HG03103 (cell line): ENCODE measurements at regions not wholly inside any gene's neighbourhood (a gene's known extent, or its start where the extent isn't known, plus 50 kb on each side); places are given as distances from the start of the nearest gene placed in this dataset.

Source experiments
- ATAC-seq: cut with Tn5 transposase; IDR thresholded peaks from one replicate; pipeline ENCODE4 v1.9.1; 2021; ENCODE audit warnings: low read depth; ENCODE audit not compliant: unreplicated experiment

GRCh38 chr9:71590362-71590761 is 178.0 kb downstream of the CEMIP2 start:
- no peak for ATAC-seq

- no peak for ATAC-seq
Observed at GRCh38 chr9:71589612-71590011, 178.7 kb downstream of the CEMIP2 start.

- ATAC-seq = no peak
Observed at GRCh38 chr9:71587576-71588362, 180.5 kb downstream of the CEMIP2 start.

- ATAC-seq = no peak
Observed at GRCh38 chr9:71583792-71584191, 184.5 kb downstream of the CEMIP2 start.

GRCh38 chr9:71582347-71582746 is 186.0 kb downstream of the CEMIP2 start:
- no peak for ATAC-seq

GRCh38 chr9:71581101-71581500 is 187.2 kb downstream of the CEMIP2 start:
- ATAC-seq = no peak

GRCh38 chr9:71571186-71571585 is 197.1 kb downstream of the CEMIP2 start:
- no peak for ATAC-seq

GRCh38 chr9:71567890-71568289 is 200.4 kb downstream of the CEMIP2 start:
- no peak for ATAC-seq

- no peak for ATAC-seq
Observed at GRCh38 chr9:71562140-71562539, 206.2 kb downstream of the CEMIP2 start.

GRCh38 chr9:71557310-71557709 is 211.0 kb downstream of the CEMIP2 start:
- no peak for ATAC-seq

- no peak for ATAC-seq
Observed at GRCh38 chr9:71552480-71552879, 215.8 kb downstream of the CEMIP2 start.

- ATAC-seq = peak; percentile 94
Observed at GRCh38 chr9:71549023-71549422, 219.3 kb downstream of the CEMIP2 start.

GRCh38 chr9:71544464-71544863 is 223.8 kb downstream of the CEMIP2 start:
- no peak for ATAC-seq

- no peak for ATAC-seq
Observed at GRCh38 chr9:71541436-71541835, 226.9 kb downstream of the CEMIP2 start.

GRCh38 chr9:71524996-71525580 is 243.2 kb downstream of the CEMIP2 start:
- peak; percentile 64 for ATAC-seq

GRCh38 chr9:71524516-71524915 is 243.8 kb downstream of the CEMIP2 start:
- no peak for ATAC-seq

- ATAC-seq = no peak
Observed at GRCh38 chr9:71521132-71521531, 247.2 kb downstream of the CEMIP2 start.

GRCh38 chr9:71519098-71519696 is 249.1 kb downstream of the CEMIP2 start:
- ATAC-seq = no peak

- ATAC-seq = no peak
Observed at GRCh38 chr9:71518045-71518827, 250.1 kb downstream of the CEMIP2 start.

GRCh38 chr9:71515626-71516025 is 252.7 kb downstream of the CEMIP2 start:
- no peak for ATAC-seq

GRCh38 chr9:71515107-71515506 is 253.2 kb downstream of the CEMIP2 start:
- no peak for ATAC-seq
